GM19351 (cell line): ENCODE measurements at regions not wholly inside any gene's neighbourhood (a gene's known extent, or its start where the extent isn't known, plus 50 kb on each side); places are given as distances from the start of the nearest gene placed in this dataset.
"Not testable (repeated sequence)": the region's sequence is repeated elsewhere in the genome, so short reads cannot be mapped to it uniquely, and the experiment has no call there.

Experiments
- ATAC-seq: cut with Tn5 transposase; IDR thresholded peaks from one replicate; pipeline ENCODE4 v1.9.1; 2021; ENCODE audit warnings: mild to moderate bottlenecking, moderate library complexity; ENCODE audit not compliant: unreplicated experiment

GRCh38 chr4:188282471-188283232 is 143.4 kb downstream of the TRIML1 start:
- ATAC-seq: no peak

GRCh38 chr4:188287169-188287894 is 148.1 kb downstream of the TRIML1 start:
- ATAC-seq: no peak

- no peak for ATAC-seq
These were observed 150.4 kb downstream of the TRIML1 start for GRCh38 chr4:188289531-188290125.

- ATAC-seq: no peak
These were observed 156.7 kb downstream of the TRIML1 start for GRCh38 chr4:188295899-188296298.

GRCh38 chr4:188296331-188296730 is 157.1 kb downstream of the TRIML1 start:
- ATAC-seq: no peak

GRCh38 chr4:188297873-188298272 is 158.6 kb downstream of the TRIML1 start:
- no peak for ATAC-seq

- ATAC-seq: no peak
These were observed 159.9 kb downstream of the TRIML1 start for GRCh38 chr4:188299161-188299560.

GRCh38 chr4:188300385-188300784 is 161.1 kb downstream of the TRIML1 start:
- ATAC-seq: no peak

GRCh38 chr4:188305690-188306089 is 166.4 kb downstream of the TRIML1 start:
- no peak for ATAC-seq

GRCh38 chr4:188307591-188307990 is 168.3 kb downstream of the TRIML1 start:
- ATAC-seq: no peak

GRCh38 chr4:188308142-188308541 is 168.9 kb downstream of the TRIML1 start:
- no peak for ATAC-seq

GRCh38 chr4:188316391-188316790 is 177.2 kb downstream of the TRIML1 start:
- no peak for ATAC-seq

- no peak for ATAC-seq
These were observed 189.7 kb downstream of the TRIML1 start for GRCh38 chr4:188328966-188329365.

GRCh38 chr4:188329521-188329920 is 190.3 kb downstream of the TRIML1 start:
- ATAC-seq: no peak

GRCh38 chr4:188332265-188332664 is 193.0 kb downstream of the TRIML1 start:
- ATAC-seq: no peak

- ATAC-seq: no peak
These were observed 197.7 kb downstream of the TRIML1 start for GRCh38 chr4:188336891-188337290.

- no peak for ATAC-seq
These were observed 202.2 kb downstream of the TRIML1 start for GRCh38 chr4:188341428-188341827.

- ATAC-seq: no peak
These were observed 207.0 kb downstream of the TRIML1 start for GRCh38 chr4:188346171-188346809.

GRCh38 chr4:188347339-188347738 is 208.1 kb downstream of the TRIML1 start:
- ATAC-seq: no peak

GRCh38 chr4:188349569-188349968 is 210.3 kb downstream of the TRIML1 start:
- ATAC-seq: not testable (repeated sequence)

- ATAC-seq: no peak
These were observed 224.0 kb downstream of the TRIML1 start for GRCh38 chr4:188363196-188363595.
